Glomerular visceral epithelial cell (primary cell): ENCODE measurements at regions not wholly inside any gene's neighbourhood (a gene's known extent, or its start where the extent isn't known, plus 50 kb on each side); places are given as distances from the start of the nearest gene placed in this dataset.

Source experiments
- DNase-seq: peaks from one replicate; pipeline ENCODE4 v3.0.0-alpha.2; 2016; ENCODE audit errors: extremely low spot score

DNA sequence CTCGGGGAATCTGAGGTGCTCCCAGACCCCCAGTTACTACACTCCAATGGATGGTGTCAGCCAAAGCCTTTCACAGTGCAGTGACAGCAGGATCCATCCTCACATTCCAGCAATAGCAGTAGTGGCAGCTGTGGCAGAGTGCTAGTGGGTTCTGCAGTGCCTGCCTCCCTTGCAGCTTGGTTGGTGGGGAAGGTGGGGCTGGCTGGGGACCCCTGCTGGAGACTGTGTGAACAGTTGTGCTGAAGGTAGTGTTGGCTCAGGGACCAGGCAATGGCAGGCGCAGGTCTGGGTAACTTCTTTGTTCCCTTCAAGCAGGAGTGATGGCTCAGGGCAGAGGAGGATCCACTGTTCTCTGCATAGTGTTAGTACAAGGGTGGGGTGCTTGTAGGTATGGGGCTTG lies 343.7 kb upstream of the TRAM1L1 start:
- no peak for DNase-seq

DNA sequence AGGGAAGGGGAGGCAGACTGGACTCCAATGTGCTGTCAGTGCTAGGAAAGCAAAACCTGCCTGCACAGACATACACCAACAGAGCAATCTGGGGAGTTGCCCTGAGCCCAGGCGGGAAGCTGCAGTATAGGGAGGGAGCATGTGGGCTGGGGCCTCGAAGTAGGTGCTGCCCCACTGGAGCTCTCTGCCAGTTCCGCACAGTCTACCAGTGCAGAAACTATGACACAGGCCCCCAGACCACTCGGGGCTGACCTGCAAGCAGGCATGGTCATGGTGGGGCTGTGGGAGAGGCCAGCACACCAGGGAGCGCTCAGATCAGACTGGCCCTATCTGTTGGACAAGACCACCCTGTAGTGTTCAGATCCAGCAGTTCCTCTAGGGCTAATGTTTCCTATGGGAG lies 344.1 kb upstream of the TRAM1L1 start:
- DNase-seq: no peak

GRCh38 chr4:117434424-117434823 lies 349.0 kb upstream of the TRAM1L1 start:
- DNase-seq: no peak

DNA sequence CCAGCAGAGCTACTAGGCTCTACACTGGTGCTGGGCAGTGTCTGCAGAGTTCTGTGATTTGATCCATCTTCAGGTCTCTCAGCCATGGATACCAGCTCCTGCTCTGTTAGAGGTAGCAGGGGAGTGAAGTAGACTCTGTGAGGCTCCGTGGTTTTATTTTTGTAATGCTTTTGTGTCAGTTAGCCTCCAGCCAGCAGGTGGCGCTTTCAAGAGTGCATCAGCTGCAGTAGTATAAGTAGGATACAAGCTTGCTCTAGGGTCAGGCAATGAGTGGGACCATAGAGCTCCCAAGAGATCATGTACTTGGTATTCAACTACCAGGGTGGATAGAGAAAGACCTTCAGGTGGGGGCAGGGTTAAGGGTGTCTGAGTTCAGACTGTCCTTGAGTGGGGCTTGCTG lies 362.5 kb upstream of the TRAM1L1 start:
- no peak for DNase-seq

GRCh38 chr4:117455088-117455487 lies 369.7 kb upstream of the TRAM1L1 start:
- no peak for DNase-seq

GRCh38 chr4:117466388-117466787 lies 381.0 kb upstream of the TRAM1L1 start:
- no peak for DNase-seq

DNA sequence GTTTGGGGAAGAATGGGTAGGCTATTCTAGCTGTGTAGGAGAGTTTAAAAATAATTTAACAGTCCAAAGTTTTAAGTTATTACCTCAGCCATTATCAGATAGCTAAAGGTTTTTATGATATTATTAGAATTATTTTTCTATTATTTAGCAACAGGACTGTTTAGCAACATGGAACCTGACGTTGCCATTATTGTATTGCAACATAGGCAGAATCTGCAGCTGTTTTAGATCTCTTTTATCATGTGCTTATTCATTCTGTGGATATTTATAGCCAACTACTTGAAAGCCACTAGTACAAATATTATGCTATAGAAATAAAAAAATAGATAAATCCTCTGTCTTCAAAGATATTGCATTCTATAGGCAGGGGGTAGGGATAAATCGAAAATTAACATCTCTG lies 382.0 kb upstream of the TRAM1L1 start:
- no peak for DNase-seq

- no peak for DNase-seq
These were observed 389.6 kb upstream of the TRAM1L1 start for GRCh38 chr4:117474987-117475386.

- no peak for DNase-seq
These were observed 392.5 kb upstream of the TRAM1L1 start for GRCh38 chr4:117477925-117478324.

- DNase-seq: no peak
These were observed 393.3 kb upstream of the TRAM1L1 start for GRCh38 chr4:117478702-117479101.

- no peak for DNase-seq
These were observed 394.3 kb upstream of the TRAM1L1 start for GRCh38 chr4:117479673-117480072.

DNA sequence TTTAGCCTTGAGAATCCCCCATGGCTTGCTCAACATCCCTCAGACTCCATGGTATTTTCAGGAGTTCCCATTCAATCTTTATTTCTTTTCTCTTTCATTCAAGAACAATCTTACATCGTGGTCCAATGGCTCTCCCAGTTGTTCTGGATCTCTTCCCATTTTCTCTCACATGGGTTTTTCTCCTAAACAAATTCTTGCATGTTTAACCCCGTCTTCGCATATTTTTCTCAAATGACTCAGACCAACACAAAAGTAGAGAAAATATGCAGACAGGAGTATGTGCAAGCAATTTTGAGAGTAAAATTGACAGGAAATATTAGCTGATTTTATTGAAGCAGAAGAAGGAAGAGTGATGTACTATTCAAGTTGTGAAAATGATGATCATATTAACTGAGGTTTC lies 396.4 kb upstream of the TRAM1L1 start:
- DNase-seq: peak; percentile 4

DNA sequence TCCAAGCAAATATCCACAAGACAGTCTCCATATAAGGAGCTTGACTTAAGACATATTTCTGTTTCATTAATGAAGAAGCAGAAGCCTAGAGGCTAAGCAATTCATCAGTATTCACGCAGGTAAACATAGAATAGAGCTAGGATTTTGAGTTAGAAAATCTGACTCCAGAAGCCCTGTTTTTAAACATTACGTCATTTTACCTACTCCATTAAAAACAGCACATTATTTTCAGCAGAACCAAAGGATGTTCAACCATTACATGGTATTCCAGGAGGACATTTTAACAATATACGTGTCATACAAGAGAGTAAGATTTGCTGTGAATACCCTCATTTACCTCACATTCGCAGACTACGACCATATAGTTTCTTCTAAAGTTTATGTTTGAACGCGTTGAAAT lies 403.3 kb upstream of the TRAM1L1 start:
- DNase-seq: no peak

GRCh38 chr4:117489107-117489506 lies 403.7 kb upstream of the TRAM1L1 start:
- DNase-seq: no peak

- no peak for DNase-seq
These were observed 406.1 kb upstream of the TRAM1L1 start for GRCh38 chr4:117491516-117491915.

DNA sequence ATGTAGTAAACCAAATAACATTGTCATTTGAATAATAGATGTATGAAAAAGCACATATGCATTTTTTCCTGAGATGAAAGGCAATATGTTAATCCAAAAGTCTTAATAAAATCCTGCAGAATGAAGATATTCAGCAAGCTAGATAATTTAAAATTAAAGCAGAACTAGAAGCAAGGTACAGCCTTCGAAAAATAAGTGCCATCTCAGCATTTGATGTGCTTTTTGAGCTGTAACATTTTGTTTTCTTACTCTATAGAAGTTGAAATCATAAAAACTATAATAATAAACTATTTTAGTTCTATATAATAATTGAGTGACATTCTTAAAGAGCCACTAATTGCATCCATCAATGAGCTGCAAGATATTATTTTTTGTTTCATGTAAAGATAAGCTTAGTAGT lies 410.4 kb upstream of the TRAM1L1 start:
- no peak for DNase-seq

DNA sequence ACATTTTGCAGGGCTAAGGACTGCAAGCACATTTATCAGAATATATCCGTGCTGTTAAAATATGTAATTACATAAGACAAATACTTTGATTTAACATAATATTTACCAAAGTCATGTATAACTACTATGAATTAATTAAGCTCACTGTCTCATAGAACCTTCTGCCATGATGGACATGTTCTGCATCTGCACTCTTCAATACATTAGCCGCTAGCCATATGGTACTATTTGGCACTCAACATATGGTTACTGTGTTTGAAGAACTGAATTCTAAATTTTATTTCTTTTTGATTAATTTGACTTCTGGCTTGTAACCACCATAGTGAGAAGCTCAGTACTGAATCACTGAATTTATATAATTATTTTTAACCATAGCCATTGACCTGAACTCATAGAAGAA lies 427.0 kb upstream of the TRAM1L1 start:
- no peak for DNase-seq

DNA sequence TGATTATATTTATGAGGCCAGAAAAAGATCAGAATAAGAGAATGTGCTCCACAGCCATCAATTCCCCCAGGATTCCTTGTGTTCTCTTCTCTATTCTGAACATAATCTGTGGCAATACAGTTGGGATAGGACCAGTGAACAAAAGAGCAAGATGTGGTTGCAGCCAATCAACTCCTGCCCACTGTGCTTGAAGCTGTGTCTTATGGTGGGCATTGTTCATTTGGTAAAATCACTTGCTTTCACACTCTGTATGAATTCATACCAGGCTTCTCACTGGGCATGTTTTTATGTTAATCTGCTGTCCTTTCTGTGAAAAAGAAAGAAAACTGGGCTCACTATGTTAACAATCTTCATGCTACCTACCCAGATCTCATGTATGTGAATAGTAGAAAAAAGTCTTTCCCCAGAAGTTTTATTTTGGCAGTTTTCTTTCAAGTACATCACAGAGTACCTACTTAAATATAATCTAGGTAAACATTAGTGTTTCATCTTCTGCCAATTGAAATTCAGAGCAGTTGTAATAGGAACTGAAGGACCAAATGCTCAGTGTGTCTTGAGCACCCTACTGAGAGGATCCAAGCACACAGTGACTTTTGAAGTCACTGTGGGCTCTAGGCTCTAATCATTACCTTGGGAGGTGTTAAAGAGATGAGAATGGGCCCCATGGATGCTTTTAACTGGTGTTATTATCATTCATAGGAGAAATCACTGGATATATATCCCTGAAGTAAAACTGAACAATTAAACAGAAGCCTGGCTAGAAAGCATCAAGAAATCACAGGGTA lies 429.2 kb upstream of the TRAM1L1 start:
- no peak for DNase-seq

DNA sequence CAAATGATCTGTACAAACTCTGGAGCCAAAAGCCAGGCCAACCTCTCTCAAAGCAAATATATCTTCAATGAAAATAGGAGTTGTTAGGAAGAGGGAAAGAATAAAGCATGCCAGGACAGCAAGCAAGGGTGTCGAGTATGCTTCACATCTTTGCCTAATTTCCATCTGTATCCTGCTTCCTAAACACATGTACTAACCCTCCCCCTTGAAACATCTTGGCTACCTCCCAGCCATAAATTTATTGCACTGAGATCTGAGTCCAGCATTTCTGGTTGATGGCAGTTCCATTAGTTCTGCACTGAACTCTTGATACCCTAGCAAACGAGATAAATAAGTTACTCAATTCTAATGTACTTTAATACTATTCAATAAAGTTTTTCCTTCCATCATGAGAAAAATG lies 430.5 kb upstream of the TRAM1L1 start:
- DNase-seq: no peak

DNA sequence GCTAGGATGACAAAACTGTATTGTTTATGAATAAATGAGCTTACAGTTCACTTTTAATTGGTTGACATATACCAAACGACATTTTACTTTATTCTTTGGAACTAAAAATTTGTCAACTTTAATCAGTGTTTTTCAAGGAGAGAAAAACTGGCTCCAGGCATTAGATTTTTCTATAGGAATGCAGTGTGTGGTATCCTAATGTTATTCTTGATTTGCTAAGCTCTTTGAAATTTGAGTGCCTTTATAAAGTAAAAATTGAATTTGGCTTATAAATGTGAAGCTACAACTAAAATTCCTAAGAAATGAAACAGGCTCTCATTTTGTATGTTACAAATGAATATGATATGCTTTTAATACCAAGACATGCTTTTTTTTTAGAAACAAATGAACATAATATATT lies 442.2 kb upstream of the TRAM1L1 start:
- no peak for DNase-seq

- no peak for DNase-seq
These were observed 444.0 kb upstream of the TRAM1L1 start for GRCh38 chr4:117529401-117529800.

DNA sequence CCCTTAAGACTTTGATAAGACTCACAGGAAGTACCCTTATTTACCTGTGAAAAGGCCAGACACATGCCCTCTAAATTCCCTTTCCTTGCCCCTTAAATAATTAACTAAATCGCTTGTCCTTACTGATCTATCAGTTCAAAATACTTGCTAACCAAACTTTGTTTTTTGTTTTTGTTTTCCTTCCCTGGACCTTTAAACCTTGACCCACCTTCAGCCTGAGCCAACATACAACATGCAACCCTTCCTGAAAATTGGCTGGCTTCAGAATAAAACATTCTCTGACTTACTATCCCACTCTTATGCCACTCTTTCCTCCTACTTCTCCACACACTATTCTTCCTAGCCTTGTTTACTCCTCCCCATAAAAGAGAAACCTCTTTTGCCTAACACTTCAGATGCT lies 448.1 kb upstream of the TRAM1L1 start:
- DNase-seq: no peak

DNA sequence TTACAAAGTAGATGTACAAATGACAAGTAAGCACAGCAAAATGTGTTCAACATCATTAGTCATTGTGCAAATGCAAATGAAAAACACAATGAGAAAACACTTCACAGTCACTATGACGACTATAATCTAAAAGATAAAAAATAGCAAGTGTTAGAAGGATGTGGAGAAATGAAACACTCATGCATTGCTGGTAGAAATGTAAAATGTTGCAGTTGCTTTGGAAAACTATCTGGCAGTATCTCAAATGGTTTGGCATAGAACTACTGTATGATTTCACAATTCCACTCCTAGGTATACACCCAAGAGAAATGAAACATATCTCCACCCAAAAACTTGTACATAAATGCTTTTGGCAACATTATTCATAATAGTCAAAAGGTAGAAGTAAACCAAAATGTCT lies 459.7 kb upstream of the TRAM1L1 start:
- DNase-seq: no peak

DNA sequence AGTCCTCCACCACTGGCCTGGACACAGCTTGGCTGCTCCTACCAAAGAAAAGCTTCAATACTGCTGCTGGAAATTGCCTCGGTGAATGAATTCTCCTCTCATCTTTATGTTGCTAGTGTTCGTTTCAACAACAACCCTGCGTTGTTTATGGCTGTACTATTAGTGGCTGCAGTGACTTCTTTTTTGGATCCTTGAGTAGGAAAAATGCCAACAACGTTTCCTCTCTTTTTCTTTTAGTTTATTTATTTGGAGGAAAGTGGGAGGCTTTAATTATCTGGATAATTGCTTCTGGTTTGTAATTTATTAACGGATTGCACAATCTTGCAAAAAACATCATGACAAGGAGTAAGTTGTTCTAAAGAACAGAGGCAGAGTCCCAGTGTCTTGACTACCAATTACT lies 464.1 kb upstream of the TRAM1L1 start:
- no peak for DNase-seq
